K562 (cell line): ENCODE measurements at regions not wholly inside any gene's neighbourhood (a gene's known extent, or its start where the extent isn't known, plus 50 kb on each side); places are given as distances from the start of the nearest gene placed in this dataset.

Experiments
- ATAC-seq: fragments of 200-7000 bp; cut with Tn5 transposase; 3 replicates; pipeline ENCODE4 v1.9.1; 2020; ENCODE audit warnings: moderate library complexity
- BruUV-seq: library from RNA; stranded (reverse); fragments of 400-500 nt; replicated peaks from 2 replicates; lab custom pipeline; 2021; lab: Mats Ljungman, UMichigan
- CTCF ChIA-PET: fragments of 300-600 bp; formaldehyde crosslinking; extraction: SDS; loops from one replicate; lab custom pipeline; 2021; ENCODE audit warnings: low intra/inter-chr PET ratio; lab: Yijun Ruan, JAX
- POLR2A ChIA-PET: fragments of 300-600, 350-650 bp; sonication (Branson Sonifier 250); formaldehyde crosslinking; extraction: SDS; loops from one replicate; lab custom pipeline; 2021; ENCODE audit warnings: antibody characterized with exemption, inconsistent platforms; lab: Yijun Ruan, JAX
- DNase-seq, 4 experiments: peaks; one replicate each; pipeline versions ENCODE4 v3.0.0 to v3.0.0-alpha.2; 2011 to 2018; ENCODE audit warnings: low spot score in 3 of 4, mixed read lengths in 3 of 4; ENCODE audit errors: extremely low read depth in 1 of 4
- FAIRE-seq: peaks from 2 replicates; lab custom pipeline; 2011; peaks lifted over from hg19 to GRCh38; lab: Jason Lieb, UNC
- H2AFZ ChIP-seq: 2 replicates; pipeline ENCODE4 v1.6.0; 2011; ENCODE audit warnings: low read depth, low read length, control low read depth, inconsistent platforms
- H3K27ac ChIP-seq: fragments of 200-600 bp; 3 replicates; pipeline ENCODE4 v1.8.0; 2011; ENCODE audit warnings: low read depth, mild to moderate bottlenecking, control low read depth, inconsistent platforms, low read length, moderate library complexity, mixed read lengths; ENCODE audit errors: extremely low read depth
- H3K27me3 ChIP-seq, 2 experiments: fragments of 300-600 bp in 1 of 2; 2 replicates in 1 of 2; 3 replicates in 1 of 2; pipeline versions ENCODE4 v1.6.0 to v1.8.0; 2011; ENCODE audit warnings: inconsistent platforms in 2 of 2, low read length in 2 of 2, mild to moderate bottlenecking in 1 of 2, mixed read lengths in 1 of 2, moderate library complexity in 1 of 2; ENCODE audit not compliant: control insufficient read depth in 2 of 2, insufficient read depth in 2 of 2
- H3K36me3 ChIP-seq: fragments of 300-600 bp; 3 replicates; pipeline ENCODE4 v1.8.0; 2011; ENCODE audit warnings: mild to moderate bottlenecking, low read length, inconsistent platforms; ENCODE audit not compliant: control insufficient read depth, insufficient read depth
- H3K4me1 ChIP-seq, 2 experiments: fragments of 200-600 bp in 1 of 2; replicated peaks in 1 of 2; 2 replicates in 1 of 2; 3 replicates in 1 of 2; pipeline versions ENCODE4 v1.5.1 to v1.8.0; 2011; ENCODE audit warnings: inconsistent platforms in 2 of 2, low read length in 2 of 2, mild to moderate bottlenecking in 1 of 2, mixed read lengths in 1 of 2, moderate library complexity in 1 of 2; ENCODE audit not compliant: control insufficient read depth in 2 of 2, insufficient read depth in 2 of 2
- H3K4me2 ChIP-seq: 2 replicates; pipeline ENCODE4 v1.6.1; 2011; ENCODE audit warnings: low read length, control low read depth, inconsistent platforms, mixed read lengths; ENCODE audit not compliant: insufficient read depth
- H3K4me3 ChIP-seq: fragments of 200-600 bp; sonication (generic), shearing (Covaris generic); 2 replicates; pipeline ENCODE4 v1.5.1; 2016; ENCODE audit warnings: control low read depth, inconsistent platforms
- H3K79me2 ChIP-seq: fragments of 200-600 bp; 3 replicates; pipeline ENCODE4 v1.8.0; 2011; ENCODE audit warnings: low read length, inconsistent platforms; ENCODE audit not compliant: control insufficient read depth, insufficient read depth
- H3K9ac ChIP-seq, 2 experiments: 2 replicates each; pipeline versions ENCODE4 v1.6.0 to v1.6.1; 2011; ENCODE audit warnings: low read depth in 2 of 2, low read length in 2 of 2, control low read depth in 1 of 2, inconsistent platforms in 1 of 2, mild to moderate bottlenecking in 1 of 2, mixed read lengths in 1 of 2; ENCODE audit not compliant: insufficient read depth in 1 of 2
- H3K9me1 ChIP-seq: one replicate; pipeline ENCODE4 v1.6.0; 2011; ENCODE audit warnings: inconsistent platforms, mild to moderate bottlenecking, low read length, moderate library complexity; ENCODE audit not compliant: control insufficient read depth, insufficient read depth
- H3K9me3 ChIP-seq: replicated peaks from 2 replicates; pipeline ENCODE4 v1.5.1; 2011; ENCODE audit warnings: low read depth, low read length, inconsistent platforms; ENCODE audit not compliant: control insufficient read depth, insufficient read depth
- H4K20me1 ChIP-seq: replicated peaks from 2 replicates; pipeline ENCODE4 v1.6.1; 2011; ENCODE audit warnings: low read length, inconsistent platforms, mixed read lengths; ENCODE audit not compliant: control insufficient read depth, insufficient read depth
- ESRRB ChIP-seq: fragments of 250-450 bp; sonication (Bioruptor Pico); IDR thresholded peaks from 2 replicates; pipeline ENCODE4 v1.5.0; 2020; ENCODE audit warnings: mild to moderate bottlenecking, moderate library complexity, borderline replicate concordance
- FOXJ2 ChIP-seq: fragments of 200-800 bp; sonication (Bioruptor generic); IDR thresholded peaks from 2 replicates; pipeline ENCODE4 v1.6.1; 2016; ENCODE audit warnings: missing genetic modification characterization, missing compliant biosample characterization
- FOXJ3 ChIP-seq: sonication (generic); formaldehyde crosslinking; IDR thresholded peaks from 2 replicates; pipeline ENCODE4 v1.4.0; 2020; ENCODE audit warnings: mild to moderate bottlenecking, missing genetic modification reagents
- KLF1 ChIP-seq: fragments of 450-650 bp; IDR thresholded peaks from 2 replicates; pipeline ENCODE4 v1.6.1; 2016; ENCODE audit warnings: missing genetic modification characterization, missing compliant biosample characterization
- MCM3 ChIP-seq: fragments of 450-650 bp; IDR thresholded peaks from 2 replicates; pipeline ENCODE4 v1.6.1; 2016
- NRF1 ChIP-seq, 2 experiments: fragments of 450-650 bp; IDR thresholded peaks in 1 of 2; conservative IDR thresholded peaks in 1 of 2; 2 replicates each; pipeline ENCODE4 v1.6.1; 2014; ENCODE audit warnings: mild to moderate bottlenecking in 2 of 2
- RBM39 ChIP-seq: fragments of 200-400 bp; formaldehyde crosslinking; optimal IDR thresholded peaks from 2 replicates; pipeline ENCODE3; 2018; ENCODE audit warnings: low read depth, low read length
- ZNF79 ChIP-seq: fragments of 250-450 bp; sonication (Bioruptor Pico); IDR thresholded peaks from 2 replicates; pipeline ENCODE4 v1.4.0; 2020; ENCODE audit warnings: low read depth, mild to moderate bottlenecking, moderate library complexity
- WGBS: fragments of 100-300 bp; shearing (Covaris generic); methylation state at CpG from one replicate; pipeline ENCODE4 v1.1.6; 2016; ENCODE audit warnings: low coverage, mixed read lengths; ENCODE audit not compliant: insufficient coverage; ENCODE audit errors: missing lambda C conversion rate; 5-methylcytosine and 5-hydroxymethylcytosine counted together
- in situ Hi-C: fragments of 300-500 bp; cut with MboI; formaldehyde crosslinking; loops from 4 replicates; pipeline ENCODE4 v1.15.0; 2018; ENCODE audit warnings: inconsistent platforms, mixed read lengths
- intact Hi-C: fragments of 100-400 bp; cut with micrococcal nuclease; formaldehyde crosslinking; loops from 2 replicates; pipeline ENCODE4 v1.14.2; 2022
- TF ChIP-seq, protein P1 (sequence below): fragments of 450-650 bp; IDR thresholded peaks from 2 replicates; pipeline ENCODE4 v1.6.1; 2016; ENCODE audit warnings: missing biosample characterization, missing genetic modification characterization
- TF ChIP-seq, protein P2 (sequence below): fragments of 450-650 bp; formaldehyde crosslinking; IDR thresholded peaks from 2 replicates; pipeline ENCODE4 v1.4.0; 2020; ENCODE audit warnings: mild to moderate bottlenecking, moderate library complexity
- TF ChIP-seq, protein P3 (sequence below): fragments of 450-650 bp; IDR thresholded peaks from 2 replicates; pipeline ENCODE4 v1.6.1; 2016; ENCODE audit warnings: low read depth

- DNase-seq, result no peak
- no peak for FAIRE-seq
- ChIA-PET POLR2A (interaction anchor here (0.6 kb wide), 1 partner anchor 10 kb away, joined by 3 read pairs; no protein-coding TSS in a partner anchor), CTCF (no interaction called here)
- Histone ChIP-seq H3K4me1 (no peaks in the 10 kb centered on the region), H3K27me3 (no peaks in the 10 kb centered on the region), H3K27ac (no peak overlapping the region), H3K36me3 (no peaks in the 10 kb centered on the region), H3K9me3 (no peaks in the 10 kb centered on the region), H3K4me3 (no peak overlapping the region), H3K79me2 (no peaks in the 10 kb centered on the region), H4K20me1 (no peaks in the 10 kb centered on the region), H3K9me1 (no peaks in the 10 kb centered on the region), H3K4me2 (no peak overlapping the region), H3K9ac (no peak overlapping the region), H2AFZ (no peak overlapping the region)
- 0% methylated on average over 3 of the region's 3 CpGs for WGBS
- ATAC-seq, result no peak
- in situ Hi-C loops (no loop called here), intact Hi-C loops (no loop called here)
- no TSS peak for BruUV-seq
- TF ChIP-seq MCM3, result no peak
- no peak for TF ChIP-seq NRF1 (conservative IDR thresholded peaks at IDR 0.05 in 1 of 2, IDR thresholded peaks at IDR 0.05 in 1 of 2)
- TF ChIP-seq KLF1, result no peak
- TF ChIP-seq FOXJ2, result no peak
- no peak for TF ChIP-seq ESRRB (CRISPR knock-in tag)
- TF ChIP-seq, protein P1, sequence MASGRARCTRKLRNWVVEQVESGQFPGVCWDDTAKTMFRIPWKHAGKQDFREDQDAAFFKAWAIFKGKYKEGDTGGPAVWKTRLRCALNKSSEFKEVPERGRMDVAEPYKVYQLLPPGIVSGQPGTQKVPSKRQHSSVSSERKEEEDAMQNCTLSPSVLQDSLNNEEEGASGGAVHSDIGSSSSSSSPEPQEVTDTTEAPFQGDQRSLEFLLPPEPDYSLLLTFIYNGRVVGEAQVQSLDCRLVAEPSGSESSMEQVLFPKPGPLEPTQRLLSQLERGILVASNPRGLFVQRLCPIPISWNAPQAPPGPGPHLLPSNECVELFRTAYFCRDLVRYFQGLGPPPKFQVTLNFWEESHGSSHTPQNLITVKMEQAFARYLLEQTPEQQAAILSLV (tag), result no peak
- TF ChIP-seq ZNF79 (CRISPR knock-in tag), result no peak
- no peak for TF ChIP-seq FOXJ3 (CRISPR knock-in tag)
- no peak for TF ChIP-seq RBM39
- TF ChIP-seq, protein P2, sequence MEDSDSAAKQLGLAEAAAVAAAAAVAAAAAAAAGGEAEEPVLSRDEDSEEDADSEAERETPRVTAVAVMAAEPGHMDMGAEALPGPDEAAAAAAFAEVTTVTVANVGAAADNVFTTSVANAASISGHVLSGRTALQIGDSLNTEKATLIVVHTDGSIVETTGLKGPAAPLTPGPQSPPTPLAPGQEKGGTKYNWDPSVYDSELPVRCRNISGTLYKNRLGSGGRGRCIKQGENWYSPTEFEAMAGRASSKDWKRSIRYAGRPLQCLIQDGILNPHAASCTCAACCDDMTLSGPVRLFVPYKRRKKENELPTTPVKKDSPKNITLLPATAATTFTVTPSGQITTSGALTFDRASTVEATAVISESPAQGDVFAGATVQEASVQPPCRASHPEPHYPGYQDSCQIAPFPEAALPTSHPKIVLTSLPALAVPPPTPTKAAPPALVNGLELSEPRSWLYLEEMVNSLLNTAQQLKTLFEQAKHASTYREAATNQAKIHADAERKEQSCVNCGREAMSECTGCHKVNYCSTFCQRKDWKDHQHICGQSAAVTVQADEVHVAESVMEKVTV (CRISPR knock-in tag), result no peak
- TF ChIP-seq, protein P3, sequence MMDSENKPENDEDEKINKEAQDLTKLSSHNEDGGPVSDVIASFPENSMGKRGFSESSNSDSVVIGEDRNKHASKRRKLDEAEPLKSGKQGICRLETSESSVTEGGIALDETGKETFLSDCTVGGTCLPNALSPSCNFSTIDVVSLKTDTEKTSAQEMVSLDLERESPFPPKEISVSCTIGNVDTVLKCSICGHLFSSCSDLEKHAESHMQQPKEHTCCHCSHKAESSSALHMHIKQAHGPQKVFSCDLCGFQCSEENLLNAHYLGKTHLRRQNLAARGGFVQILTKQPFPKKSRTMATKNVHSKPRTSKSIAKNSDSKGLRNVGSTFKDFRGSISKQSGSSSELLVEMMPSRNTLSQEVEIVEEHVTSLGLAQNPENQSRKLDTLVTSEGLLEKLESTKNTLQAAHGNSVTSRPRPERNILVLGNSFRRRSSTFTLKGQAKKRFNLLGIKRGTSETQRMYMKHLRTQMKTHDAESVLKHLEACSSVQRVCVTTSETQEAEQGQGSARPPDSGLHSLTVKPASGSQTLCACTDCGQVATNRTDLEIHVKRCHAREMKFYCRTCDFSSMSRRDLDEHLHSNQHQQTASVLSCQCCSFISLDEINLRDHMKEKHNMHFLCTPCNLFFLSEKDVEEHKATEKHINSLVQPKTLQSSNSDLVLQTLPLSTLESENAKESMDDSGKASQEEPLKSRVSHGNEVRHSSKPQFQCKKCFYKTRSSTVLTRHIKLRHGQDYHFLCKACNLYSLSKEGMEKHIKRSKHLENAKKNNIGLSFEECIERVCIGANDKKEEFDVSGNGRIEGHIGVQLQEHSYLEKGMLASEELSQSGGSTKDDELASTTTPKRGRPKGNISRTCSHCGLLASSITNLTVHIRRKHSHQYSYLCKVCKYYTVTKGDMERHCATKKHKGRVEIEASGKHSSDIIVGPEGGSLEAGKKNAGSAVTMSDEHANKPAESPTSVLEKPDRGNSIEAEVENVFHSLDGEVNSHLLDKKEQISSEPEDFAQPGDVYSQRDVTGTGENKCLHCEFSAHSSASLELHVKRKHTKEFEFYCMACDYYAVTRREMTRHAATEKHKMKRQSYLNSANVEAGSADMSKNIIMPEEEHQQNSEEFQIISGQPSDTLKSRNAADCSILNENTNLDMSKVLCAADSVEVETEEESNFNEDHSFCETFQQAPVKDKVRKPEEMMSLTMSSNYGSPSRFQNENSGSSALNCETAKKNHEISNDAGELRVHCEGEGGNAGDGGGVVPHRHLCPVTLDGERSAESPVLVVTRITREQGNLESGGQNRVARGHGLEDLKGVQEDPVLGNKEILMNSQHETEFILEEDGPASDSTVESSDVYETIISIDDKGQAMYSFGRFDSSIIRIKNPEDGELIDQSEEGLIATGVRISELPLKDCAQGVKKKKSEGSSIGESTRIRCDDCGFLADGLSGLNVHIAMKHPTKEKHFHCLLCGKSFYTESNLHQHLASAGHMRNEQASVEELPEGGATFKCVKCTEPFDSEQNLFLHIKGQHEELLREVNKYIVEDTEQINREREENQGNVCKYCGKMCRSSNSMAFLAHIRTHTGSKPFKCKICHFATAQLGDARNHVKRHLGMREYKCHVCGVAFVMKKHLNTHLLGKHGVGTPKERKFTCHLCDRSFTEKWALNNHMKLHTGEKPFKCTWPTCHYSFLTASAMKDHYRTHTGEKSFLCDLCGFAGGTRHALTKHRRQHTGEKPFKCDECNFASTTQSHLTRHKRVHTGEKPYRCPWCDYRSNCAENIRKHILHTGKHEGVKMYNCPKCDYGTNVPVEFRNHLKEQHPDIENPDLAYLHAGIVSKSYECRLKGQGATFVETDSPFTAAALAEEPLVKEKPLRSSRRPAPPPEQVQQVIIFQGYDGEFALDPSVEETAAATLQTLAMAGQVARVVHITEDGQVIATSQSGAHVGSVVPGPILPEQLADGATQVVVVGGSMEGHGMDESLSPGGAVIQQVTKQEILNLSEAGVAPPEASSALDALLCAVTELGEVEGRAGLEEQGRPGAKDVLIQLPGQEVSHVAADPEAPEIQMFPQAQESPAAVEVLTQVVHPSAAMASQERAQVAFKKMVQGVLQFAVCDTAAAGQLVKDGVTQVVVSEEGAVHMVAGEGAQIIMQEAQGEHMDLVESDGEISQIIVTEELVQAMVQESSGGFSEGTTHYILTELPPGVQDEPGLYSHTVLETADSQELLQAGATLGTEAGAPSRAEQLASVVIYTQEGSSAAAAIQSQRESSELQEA, result no peak
These were observed 82.0 kb upstream of the SOX2 start for GRCh38 chr3:181629711-181630110.
